ENCODE measurements at regions not wholly inside any gene's neighbourhood (a gene's known extent, or its start where the extent isn't known, plus 50 kb on each side); places are given as distances from the start of the nearest gene placed in this dataset.

- intact Hi-C loops (cut with DNase I): no loop called here
- no peak for DNase-seq
- Histone ChIP-seq H3K27me3 (ENCODE audit: control insufficient read depth in 1 of 2, insufficient read depth in 2 of 2, low read length in 1 of 2) (no peaks in the 10 kb centered on the region), H3K27ac (ENCODE audit: low read depth in 1 of 2, low read length in 2 of 2) (no peak overlapping the region), H3K4me3 (ENCODE audit: low read length in 2 of 2) (no peak overlapping the region), H3K9me3 (ENCODE audit: control insufficient read depth, low read length) (no peaks in the 10 kb centered on the region), H3K36me3 (ENCODE audit: control insufficient read depth in 1 of 2, insufficient read depth in 2 of 2, low read length in 1 of 2) (no peaks in the 10 kb centered on the region), H3K4me1 (ENCODE audit: control insufficient read depth in 1 of 2, insufficient read depth in 2 of 2, low read length in 2 of 2) (no peaks in the 10 kb centered on the region)
- no peak for ATAC-seq (ENCODE audit: low FRiP score)
- 58 to 68% methylated on average over 3 of the region's 3 CpGs for WGBS, 2 donors
Observed at GRCh38 chr5:56340196-56340980, 107.3 kb upstream of the ANKRD55 start.

GRCh38 chr5:56339732-56340131 lies 106.6 kb upstream of the ANKRD55 start:
- intact Hi-C loops (cut with DNase I): no loop called here
- H3K27me3 ChIP-seq (ENCODE audit: control insufficient read depth in 1 of 2, insufficient read depth in 2 of 2, low read length in 1 of 2): no peaks in the 10 kb centered on the region
- H3K4me1 ChIP-seq (ENCODE audit: control insufficient read depth in 1 of 2, insufficient read depth in 2 of 2, low read length in 2 of 2): no peaks in the 10 kb centered on the region
- no peak overlapping the region for H3K4me3 ChIP-seq (ENCODE audit: low read length in 2 of 2)
- no peaks in the 10 kb centered on the region for H3K36me3 ChIP-seq (ENCODE audit: control insufficient read depth in 1 of 2, insufficient read depth in 2 of 2, low read length in 1 of 2)
- DNase-seq (no peak), ATAC-seq (ENCODE audit: low FRiP score) (no peak)
- H3K9me3 ChIP-seq (ENCODE audit: control insufficient read depth, low read length): no peaks in the 10 kb centered on the region
- H3K27ac ChIP-seq (ENCODE audit: low read depth in 1 of 2, low read length in 2 of 2): no peak overlapping the region
- 93 to 96% methylated on average over 4 of the region's 4 CpGs for WGBS, 2 donors

DNA sequence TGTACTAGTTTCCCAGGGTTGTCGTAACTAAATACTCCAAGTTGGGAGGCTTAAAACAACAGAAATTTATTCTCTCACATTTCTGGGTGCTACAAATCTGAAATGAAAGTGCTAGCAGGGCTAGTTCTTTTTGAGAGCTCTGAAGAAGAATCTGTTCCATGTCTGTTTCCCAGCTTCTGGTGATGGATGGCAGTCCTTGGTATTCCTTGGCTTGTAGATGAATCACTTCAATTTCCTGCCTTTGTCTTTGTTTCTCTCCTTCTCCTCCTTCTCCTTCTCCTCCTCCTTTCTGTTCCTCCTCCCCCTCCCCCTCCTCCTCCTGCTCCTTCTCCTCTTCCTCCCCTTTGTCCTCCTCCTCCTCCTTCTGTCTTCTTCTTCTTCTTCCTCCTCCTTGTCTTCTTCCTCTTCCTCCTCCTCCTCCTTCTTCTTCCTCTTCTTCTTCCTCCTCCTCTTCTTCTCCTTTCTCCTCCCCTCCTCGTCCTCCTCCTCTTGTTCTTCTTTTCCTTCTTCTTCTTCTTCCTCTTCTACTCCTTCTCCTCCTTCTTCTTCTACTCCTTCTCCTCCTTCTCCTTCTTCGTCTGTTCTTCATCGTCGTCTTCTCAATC lies 104.7 kb upstream of the ANKRD55 start:
- WGBS, 2 donors: 89% methylated on average over 5 of the region's 5 CpGs
- H3K4me3 ChIP-seq (ENCODE audit: low read length in 2 of 2): no peak overlapping the region
- intact Hi-C loops (cut with DNase I): no loop called here
- DNase-seq (no peak), ATAC-seq (ENCODE audit: low FRiP score) (no peak)
- no peaks in the 10 kb centered on the region for H3K9me3 ChIP-seq (ENCODE audit: control insufficient read depth, low read length)
- H3K4me1 ChIP-seq (ENCODE audit: control insufficient read depth in 1 of 2, insufficient read depth in 2 of 2, low read length in 2 of 2): no peaks in the 10 kb centered on the region
- no peaks in the 10 kb centered on the region for H3K27me3 ChIP-seq (ENCODE audit: control insufficient read depth in 1 of 2, insufficient read depth in 2 of 2, low read length in 1 of 2)
- no peaks in the 10 kb centered on the region for H3K36me3 ChIP-seq (ENCODE audit: control insufficient read depth in 1 of 2, insufficient read depth in 2 of 2, low read length in 1 of 2)
- no peak overlapping the region for H3K27ac ChIP-seq (ENCODE audit: low read depth in 1 of 2, low read length in 2 of 2)

GRCh38 chr5:56335212-56335611 lies 102.1 kb upstream of the ANKRD55 start:
- Histone ChIP-seq H3K4me3 (ENCODE audit: low read length in 2 of 2) (no peak overlapping the region), H3K27me3 (ENCODE audit: control insufficient read depth in 1 of 2, insufficient read depth in 2 of 2, low read length in 1 of 2) (no peaks in the 10 kb centered on the region), H3K9me3 (ENCODE audit: control insufficient read depth, low read length) (no peaks in the 10 kb centered on the region), H3K4me1 (ENCODE audit: control insufficient read depth in 1 of 2, insufficient read depth in 2 of 2, low read length in 2 of 2) (peaks cover 0 to 2% of the 10 kb centered on the region in 2 donors), H3K27ac (ENCODE audit: low read depth in 1 of 2, low read length in 2 of 2) (no peak overlapping the region), H3K36me3 (ENCODE audit: control insufficient read depth in 1 of 2, insufficient read depth in 2 of 2, low read length in 1 of 2) (no peaks in the 10 kb centered on the region)
- no peak for DNase-seq
- intact Hi-C loops (cut with DNase I): no loop called here
- no peak for ATAC-seq (ENCODE audit: low FRiP score)

- H3K27ac ChIP-seq (ENCODE audit: low read depth in 1 of 2, low read length in 2 of 2): no peak overlapping the region
- no peak overlapping the region for H3K4me3 ChIP-seq (ENCODE audit: low read length in 2 of 2)
- DNase-seq: no peak
- H3K4me1 ChIP-seq (ENCODE audit: control insufficient read depth in 1 of 2, insufficient read depth in 2 of 2, low read length in 2 of 2): peaks cover 0 to 4% of the 10 kb centered on the region in 2 donors
- no peaks in the 10 kb centered on the region for H3K36me3 ChIP-seq (ENCODE audit: control insufficient read depth in 1 of 2, insufficient read depth in 2 of 2, low read length in 1 of 2)
- ATAC-seq (ENCODE audit: low FRiP score): no peak
- 92 to 97% methylated on average over 1 of the region's 1 CpG for WGBS, 2 donors
- H3K27me3 ChIP-seq (ENCODE audit: control insufficient read depth in 1 of 2, insufficient read depth in 2 of 2, low read length in 1 of 2): no peaks in the 10 kb centered on the region
- H3K9me3 ChIP-seq (ENCODE audit: control insufficient read depth, low read length): no peaks in the 10 kb centered on the region
- intact Hi-C loops (cut with DNase I): no loop called here
Observed at GRCh38 chr5:56330806-56331205, 97.7 kb upstream of the ANKRD55 start.

- Histone ChIP-seq H3K36me3 (ENCODE audit: control insufficient read depth in 1 of 2, insufficient read depth in 2 of 2, low read length in 1 of 2) (no peaks in the 10 kb centered on the region), H3K9me3 (ENCODE audit: control insufficient read depth, low read length) (no peaks in the 10 kb centered on the region), H3K27ac (ENCODE audit: low read depth in 1 of 2, low read length in 2 of 2) (no peak overlapping the region), H3K27me3 (ENCODE audit: control insufficient read depth in 1 of 2, insufficient read depth in 2 of 2, low read length in 1 of 2) (no peaks in the 10 kb centered on the region), H3K4me3 (ENCODE audit: low read length in 2 of 2) (no peak overlapping the region), H3K4me1 (ENCODE audit: control insufficient read depth in 1 of 2, insufficient read depth in 2 of 2, low read length in 2 of 2) (peaks cover 0 to 4% of the 10 kb centered on the region in 2 donors)
- ATAC-seq (ENCODE audit: low FRiP score): no peak
- no peak for DNase-seq
- WGBS, 2 donors: 33 to 45% methylated on average over 2 of the region's 2 CpGs
- intact Hi-C loops (cut with DNase I): no loop called here
Observed at GRCh38 chr5:56330167-56330566, 97.0 kb upstream of the ANKRD55 start.

DNA sequence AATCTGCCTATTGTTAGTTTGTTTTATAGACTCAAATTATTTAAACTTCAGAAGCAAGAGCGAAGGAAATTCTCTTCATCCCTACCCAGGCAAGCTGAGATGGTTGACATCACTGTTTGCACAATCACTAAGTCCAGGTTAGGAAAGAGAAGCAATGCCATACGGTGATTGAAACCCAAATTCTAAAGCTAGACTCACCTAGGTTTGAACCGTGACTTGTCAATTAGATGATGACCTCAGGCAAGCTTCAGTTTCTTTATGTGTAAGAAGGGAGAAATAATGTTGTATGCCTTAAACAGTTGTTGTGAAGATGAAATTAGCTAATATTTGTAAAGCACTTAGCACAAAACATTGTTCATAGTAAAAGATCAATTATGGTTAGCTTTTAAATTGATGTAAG lies 96.5 kb upstream of the ANKRD55 start:
- H3K4me1 ChIP-seq (ENCODE audit: control insufficient read depth in 1 of 2, insufficient read depth in 2 of 2, low read length in 2 of 2): peaks cover 0 to 4% of the 10 kb centered on the region in 2 donors
- DNase-seq (no peak), ATAC-seq (ENCODE audit: low FRiP score) (no peak)
- no peaks in the 10 kb centered on the region for H3K36me3 ChIP-seq (ENCODE audit: control insufficient read depth in 1 of 2, insufficient read depth in 2 of 2, low read length in 1 of 2)
- no peaks in the 10 kb centered on the region for H3K9me3 ChIP-seq (ENCODE audit: control insufficient read depth, low read length)
- intact Hi-C loops (cut with DNase I): no loop called here
- 96 to 98% methylated on average over 3 of the region's 3 CpGs for WGBS, 2 donors
- no peak overlapping the region for H3K27ac ChIP-seq (ENCODE audit: low read depth in 1 of 2, low read length in 2 of 2)
- H3K4me3 ChIP-seq (ENCODE audit: low read length in 2 of 2): no peak overlapping the region
- no peaks in the 10 kb centered on the region for H3K27me3 ChIP-seq (ENCODE audit: control insufficient read depth in 1 of 2, insufficient read depth in 2 of 2, low read length in 1 of 2)

DNA sequence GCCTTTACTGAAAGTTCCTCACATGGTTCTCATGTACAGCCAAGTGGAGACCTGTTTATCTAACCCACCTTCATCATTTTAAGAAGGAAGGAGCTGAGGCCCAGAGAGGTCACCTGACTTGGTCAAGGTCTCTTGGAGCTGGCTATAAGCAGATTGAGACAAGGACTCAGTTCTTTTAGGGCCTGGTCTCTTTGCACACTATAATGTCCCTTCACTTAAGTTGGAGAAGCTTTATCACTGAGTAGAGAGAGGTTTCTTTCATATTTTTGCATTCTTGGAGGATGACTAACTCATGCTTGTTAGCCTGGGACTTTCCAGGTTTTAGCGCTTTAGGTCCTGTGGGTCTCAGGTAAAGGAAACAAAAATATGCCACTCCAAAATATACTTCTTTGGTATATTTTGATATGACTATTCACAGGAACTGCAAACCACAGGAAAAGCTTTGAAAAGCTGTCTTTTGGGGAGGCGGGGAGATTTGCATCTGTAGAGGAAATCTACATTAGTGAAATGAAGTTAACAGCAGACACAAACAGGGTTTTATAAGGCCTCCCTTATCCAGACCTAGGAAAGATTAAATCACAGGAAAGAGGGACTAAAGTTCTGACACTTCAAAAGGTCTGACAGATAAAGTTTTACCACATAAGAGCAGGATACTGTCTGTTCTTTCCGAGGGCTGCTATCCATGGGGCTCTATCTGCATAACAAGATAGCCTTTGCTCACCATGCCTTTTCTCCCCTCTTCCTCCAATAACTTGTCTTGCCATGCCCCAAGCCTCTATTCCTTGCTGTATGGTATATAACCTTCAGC lies 95.8 kb upstream of the ANKRD55 start:
- Histone ChIP-seq H3K4me1 (ENCODE audit: control insufficient read depth in 1 of 2, insufficient read depth in 2 of 2, low read length in 2 of 2) (peaks cover 0 to 4% of the 10 kb centered on the region in 2 donors), H3K36me3 (ENCODE audit: control insufficient read depth in 1 of 2, insufficient read depth in 2 of 2, low read length in 1 of 2) (no peaks in the 10 kb centered on the region), H3K27me3 (ENCODE audit: control insufficient read depth in 1 of 2, insufficient read depth in 2 of 2, low read length in 1 of 2) (no peaks in the 10 kb centered on the region), H3K9me3 (ENCODE audit: control insufficient read depth, low read length) (no peaks in the 10 kb centered on the region), H3K27ac (ENCODE audit: low read depth in 1 of 2, low read length in 2 of 2) (no peak overlapping the region), H3K4me3 (ENCODE audit: low read length in 2 of 2) (no peak overlapping the region)
- no peak for DNase-seq
- 65 to 68% methylated on average over 3 of the region's 3 CpGs for WGBS, 2 donors
- ATAC-seq (ENCODE audit: low FRiP score): no peak
- intact Hi-C loops (cut with DNase I): no loop called here
